CD4-positive, CD25-positive, alpha-beta regulatory T cell (primary cell): ENCODE measurements at regions not wholly inside any gene's neighbourhood (a gene's known extent, or its start where the extent isn't known, plus 50 kb on each side); places are given as distances from the start of the nearest gene placed in this dataset.
"Not testable (repeated sequence)": the region's sequence is repeated elsewhere in the genome, so short reads cannot be mapped to it uniquely, and the experiment has no call there.

Source experiments
- ATAC-seq, 2 donors: fragments of 150-1000 bp; cut with Tn5 transposase; one replicate each; pipeline ENCODE4 v1.10.0; 2021; ENCODE audit warnings: low read depth in 2 of 2, moderate number of reproducible peaks in 2 of 2, moderate library complexity in 1 of 2
- DNase-seq, 3 donors: peaks; one replicate each; pipeline versions ENCODE4 v3.0.0 to v3.0.0-alpha.2; 2012 to 2022; ENCODE audit warnings: mixed read lengths in 1 of 3
- H3K27ac ChIP-seq: one replicate; pipeline ENCODE4 v1.7.0; 2013; ENCODE audit warnings: mild to moderate bottlenecking, low read length; ENCODE audit not compliant: insufficient read depth, poor library complexity, severe bottlenecking
- H3K27me3 ChIP-seq: one replicate; pipeline ENCODE4 v1.7.0; 2013; ENCODE audit warnings: low read length; ENCODE audit not compliant: control insufficient read depth, insufficient read depth
- H3K36me3 ChIP-seq: one replicate; pipeline ENCODE4 v1.7.0; 2013; ENCODE audit warnings: mild to moderate bottlenecking, low read length, moderate library complexity; ENCODE audit not compliant: control insufficient read depth, insufficient read depth
- H3K4me1 ChIP-seq: 2 replicates; pipeline ENCODE4 v1.7.0; 2013; ENCODE audit warnings: mild to moderate bottlenecking, low read length; ENCODE audit not compliant: insufficient read depth, control insufficient read depth, poor library complexity, severe bottlenecking
- H3K4me3 ChIP-seq: one replicate; pipeline ENCODE4 v1.7.0; 2013; ENCODE audit warnings: low read depth, mild to moderate bottlenecking, low read length, moderate library complexity
- H3K9me3 ChIP-seq, 2 experiments: 1 replicate in 1 of 2; 2 replicates in 1 of 2; pipeline ENCODE4 v1.7.0; 2013; ENCODE audit warnings: low read length in 2 of 2, mild to moderate bottlenecking in 1 of 2, moderate library complexity in 1 of 2; ENCODE audit not compliant: control insufficient read depth in 2 of 2
- H3K27ac Mint-ChIP-seq, 3 donors: one replicate each; pipeline ENCODE4 v1.8.0; 2020 to 2022; ENCODE audit warnings: mild to moderate bottlenecking in 3 of 3, mixed read lengths in 3 of 3, moderate library complexity in 2 of 3
- H3K27me3 Mint-ChIP-seq: one replicate; pipeline ENCODE4 v1.8.0; 2022; ENCODE audit warnings: mild to moderate bottlenecking, mixed read lengths
- H3K36me3 Mint-ChIP-seq: one replicate; pipeline ENCODE4 v1.8.0; 2020; ENCODE audit warnings: mixed read lengths
- H3K4me1 Mint-ChIP-seq, 4 donors: one replicate each; pipeline ENCODE4 v1.8.0; 2020 to 2022; ENCODE audit warnings: mixed read lengths in 4 of 4, mild to moderate bottlenecking in 1 of 4
- H3K4me3 Mint-ChIP-seq, 4 donors: one replicate each; pipeline ENCODE4 v1.8.0; 2020 to 2022; ENCODE audit warnings: mild to moderate bottlenecking in 4 of 4, mixed read lengths in 4 of 4, moderate library complexity in 3 of 4
- H3K9me3 Mint-ChIP-seq, 7 donors: one replicate each; pipeline ENCODE4 v1.8.0; 2020 to 2022; ENCODE audit warnings: mixed read lengths in 7 of 7, mild to moderate bottlenecking in 3 of 7, moderate library complexity in 2 of 7

- not testable (repeated sequence) for DNase-seq, H3K4me3 ChIP-seq, ATAC-seq, H3K27me3 ChIP-seq, H3K27ac Mint-ChIP-seq, H3K27me3 Mint-ChIP-seq, H3K27ac ChIP-seq, H3K9me3 ChIP-seq, H3K36me3 ChIP-seq, H3K9me3 Mint-ChIP-seq, H3K4me1 ChIP-seq, H3K4me1 Mint-ChIP-seq, H3K4me3 Mint-ChIP-seq
- peaks cover 15% of the 10 kb centered on the region for H3K36me3 Mint-ChIP-seq
Measured at GRCh38 chr18:14215952-14216351, 83.7 kb upstream of the ZNF519 start.

DNA sequence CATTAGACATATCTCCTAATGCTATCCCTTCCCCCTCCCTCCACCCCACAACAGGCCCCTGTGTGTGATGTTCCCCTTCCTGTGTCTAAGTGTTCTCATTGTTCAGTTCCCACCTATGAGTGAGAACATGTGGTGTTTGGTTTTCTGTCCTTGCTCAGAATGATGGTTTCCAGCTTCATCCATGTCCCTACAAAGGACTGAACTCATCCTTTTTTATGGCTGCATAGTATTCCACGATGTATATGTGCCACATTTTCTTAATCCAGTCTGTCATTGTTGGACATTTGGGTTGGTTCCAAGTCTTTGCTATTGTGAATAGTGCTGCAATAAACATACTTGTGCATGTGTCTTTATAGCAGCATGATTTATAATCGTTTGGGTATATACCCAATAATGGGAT lies 71.2 kb upstream of the ZNF519 start:
- not testable (repeated sequence) for H3K9me3 Mint-ChIP-seq, H3K4me1 Mint-ChIP-seq, DNase-seq, H3K27ac ChIP-seq, H3K27ac Mint-ChIP-seq, H3K9me3 ChIP-seq, H3K4me3 ChIP-seq, H3K27me3 Mint-ChIP-seq, ATAC-seq, H3K36me3 ChIP-seq, H3K4me3 Mint-ChIP-seq, H3K4me1 ChIP-seq, H3K27me3 ChIP-seq
- H3K36me3 Mint-ChIP-seq = peaks cover 11% of the 10 kb centered on the region

- not testable (repeated sequence) for H3K4me1 ChIP-seq, H3K27ac Mint-ChIP-seq, H3K9me3 Mint-ChIP-seq, H3K4me3 Mint-ChIP-seq, H3K9me3 ChIP-seq, H3K36me3 Mint-ChIP-seq, H3K27me3 ChIP-seq, H3K4me1 Mint-ChIP-seq, H3K36me3 ChIP-seq, H3K4me3 ChIP-seq, ATAC-seq, H3K27ac ChIP-seq
- peak in 1 of 3 donors; percentile 20 for DNase-seq
- H3K27me3 Mint-ChIP-seq = peaks cover 10% of the 10 kb centered on the region
Measured at GRCh38 chr18:14190776-14191442, 58.7 kb upstream of the ZNF519 start.

- DNase-seq = no peak
- Mint-ChIP-seq H3K36me3 (peaks cover 6% of the 10 kb centered on the region), H3K4me3 (no peak overlapping the region), H3K27ac (no peak overlapping the region), H3K9me3 (no peaks in the 10 kb centered on the region), H3K27me3 (peaks cover 10% of the 10 kb centered on the region), H3K4me1 (peaks cover 3 to 8% (median 6%) of the 10 kb centered on the region in 4 donors)
- Histone ChIP-seq H3K9me3 (no peaks in the 10 kb centered on the region), H3K27ac (no peak overlapping the region), H3K4me3 (no peak overlapping the region), H3K27me3 (no peaks in the 10 kb centered on the region), H3K36me3 (no peaks in the 10 kb centered on the region), H3K4me1 (no peaks in the 10 kb centered on the region)
- no peak for ATAC-seq
Measured at GRCh38 chr18:14189858-14190257, 57.6 kb upstream of the ZNF519 start.

DNA sequence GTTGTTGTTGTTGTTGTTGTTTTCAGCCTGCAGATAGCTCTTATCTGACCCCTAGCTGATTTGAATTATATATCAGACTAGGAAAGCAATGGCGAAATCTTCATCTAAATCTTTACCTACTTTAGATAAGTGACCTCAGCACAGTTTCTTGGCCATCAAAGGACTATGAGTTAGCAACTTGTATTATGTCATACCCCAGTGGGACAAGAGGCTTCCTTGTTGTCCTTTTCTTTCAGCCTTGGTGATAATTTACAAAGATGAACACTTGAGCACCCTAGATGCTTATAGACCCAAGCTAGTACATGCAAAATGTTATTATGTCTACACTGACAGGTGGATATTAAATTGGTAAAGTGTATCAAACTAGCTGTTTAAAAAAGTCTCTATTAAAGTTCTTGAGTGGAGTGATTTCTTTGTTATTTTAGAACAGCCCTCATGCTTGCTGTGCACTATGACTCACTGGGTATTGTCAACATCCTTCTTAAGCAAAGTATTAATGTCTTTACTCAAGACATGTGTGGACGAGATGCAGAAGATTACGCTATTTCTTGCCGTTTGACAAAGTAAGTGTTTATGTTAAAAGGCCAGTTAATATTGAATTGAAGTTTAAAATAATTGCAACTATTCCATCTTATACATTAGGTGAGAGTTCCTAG lies 56.6 kb upstream of the ZNF519 start:
- not testable (repeated sequence) for H3K27ac Mint-ChIP-seq, H3K4me1 ChIP-seq, ATAC-seq, DNase-seq, H3K27ac ChIP-seq, H3K4me1 Mint-ChIP-seq, H3K36me3 Mint-ChIP-seq, H3K4me3 Mint-ChIP-seq, H3K27me3 ChIP-seq, H3K36me3 ChIP-seq, H3K4me3 ChIP-seq, H3K9me3 ChIP-seq, H3K9me3 Mint-ChIP-seq
- peaks cover 10% of the 10 kb centered on the region for H3K27me3 Mint-ChIP-seq
